Suppressor macrophage treated with lipopolysaccharide for 4 hours (primary cell): ENCODE measurements at regions not wholly inside any gene's neighbourhood (a gene's known extent, or its start where the extent isn't known, plus 50 kb on each side); places are given as distances from the start of the nearest gene placed in this dataset.
A peak's percentile ranks its signal among the peaks of the same experiment; 100 is the strongest.

Experiments used
- DNase-seq: peaks from one replicate; pipeline ENCODE4 v3.0.0-alpha.2; 2020

DNA sequence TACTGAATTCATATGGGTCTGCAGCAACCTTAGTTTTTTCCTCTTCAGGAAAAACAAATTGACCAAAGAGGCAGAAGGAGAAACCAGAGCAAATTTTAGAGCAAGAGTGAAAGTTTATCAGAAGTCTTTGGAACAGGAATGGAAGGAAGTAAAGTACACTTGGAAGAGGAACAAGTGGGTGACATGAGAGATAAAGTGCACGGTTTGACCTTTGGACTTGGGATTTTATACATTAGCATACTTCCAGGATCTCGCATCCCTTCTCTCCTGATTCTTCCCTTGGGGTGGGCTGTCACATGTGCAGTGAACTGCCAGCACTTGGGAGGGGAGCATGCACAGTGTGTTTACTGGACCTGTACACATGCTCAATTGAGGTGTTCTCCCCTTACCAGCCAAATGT is 754.8 kb upstream of the ADAMTS5 start:
- DNase-seq = no peak

DNA sequence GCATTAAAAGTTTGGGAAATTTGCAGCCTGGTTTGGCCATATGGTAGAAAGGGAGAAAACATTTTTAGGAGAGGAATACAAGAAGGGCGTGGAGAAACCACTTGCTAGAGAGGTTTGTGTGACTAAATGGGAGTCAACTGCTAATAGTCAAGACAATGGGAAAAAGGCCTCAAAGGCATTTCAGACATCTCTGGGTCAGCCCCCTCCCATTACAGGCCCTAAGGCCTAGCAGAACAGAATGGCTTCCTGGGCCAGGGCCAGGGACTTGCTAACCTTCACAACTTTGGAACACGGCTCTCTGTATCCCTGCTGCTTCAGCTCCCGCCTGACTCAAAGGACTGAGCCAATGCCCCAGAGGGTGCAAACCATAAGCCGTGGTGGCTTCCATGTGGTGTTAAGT is 752.3 kb upstream of the ADAMTS5 start:
- no peak for DNase-seq

DNA sequence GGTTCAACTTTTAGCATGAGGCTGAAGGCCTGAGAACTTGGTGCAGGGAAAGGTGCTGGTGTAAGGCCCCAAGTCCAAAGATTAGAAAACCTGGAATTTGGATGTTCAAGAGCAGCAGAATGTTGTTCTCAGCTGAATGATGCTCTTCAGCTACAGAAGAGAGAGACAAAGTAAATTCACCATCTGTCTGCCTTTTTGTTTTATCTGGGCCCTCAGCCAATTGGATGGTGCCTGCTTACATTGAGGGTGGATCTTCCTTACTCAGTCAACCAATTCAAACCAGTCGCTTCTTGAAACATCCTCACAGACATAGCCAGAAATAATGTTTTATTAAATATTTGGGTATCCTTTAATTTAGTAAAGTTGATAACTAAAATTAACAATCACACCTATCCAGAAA is 748.2 kb upstream of the ADAMTS5 start:
- no peak for DNase-seq

DNA sequence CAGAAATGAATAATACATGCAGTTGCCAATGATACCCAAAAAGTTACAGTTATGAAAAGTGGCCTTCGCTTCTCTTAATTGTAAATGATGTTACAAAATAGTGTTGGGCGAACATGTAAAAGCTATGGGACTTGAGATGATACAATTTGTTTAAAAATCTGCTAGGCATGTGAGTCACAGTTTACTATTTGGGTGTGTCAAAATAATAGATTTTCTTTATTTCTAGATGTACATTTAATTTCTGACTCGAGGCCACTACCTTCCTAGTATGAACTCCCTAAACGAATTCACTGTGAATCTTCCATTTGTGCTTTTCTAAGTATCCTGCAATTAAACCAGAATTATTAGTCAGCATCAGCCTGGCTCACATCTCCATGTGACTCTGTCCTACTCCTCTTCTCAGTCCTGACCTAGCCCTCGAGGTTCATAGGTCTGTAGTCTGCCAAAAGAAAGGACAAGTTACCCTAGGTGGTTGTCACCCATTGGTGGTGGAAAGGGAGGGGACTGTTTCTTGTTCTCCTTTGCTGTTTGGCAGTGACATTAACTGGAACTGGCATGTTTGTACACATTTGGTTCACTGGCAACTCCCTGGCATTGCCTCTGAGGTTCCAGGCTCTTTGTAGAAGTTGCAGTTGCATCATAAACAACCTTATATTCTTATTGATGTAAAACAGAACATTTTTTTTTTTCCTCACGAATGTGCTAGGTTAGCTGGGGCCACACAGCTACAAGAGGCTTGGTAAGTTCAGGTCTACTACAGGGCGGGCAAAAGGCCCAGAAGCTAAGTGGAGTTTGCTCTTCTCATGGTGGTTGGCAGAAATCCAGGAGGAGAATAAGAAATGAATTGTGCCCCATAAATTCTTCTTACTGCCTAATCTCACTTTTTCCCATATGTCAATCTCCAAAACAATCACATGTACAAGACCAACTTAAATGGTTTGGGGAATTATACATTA is 746.5 kb upstream of the ADAMTS5 start:
- no peak for DNase-seq

DNA sequence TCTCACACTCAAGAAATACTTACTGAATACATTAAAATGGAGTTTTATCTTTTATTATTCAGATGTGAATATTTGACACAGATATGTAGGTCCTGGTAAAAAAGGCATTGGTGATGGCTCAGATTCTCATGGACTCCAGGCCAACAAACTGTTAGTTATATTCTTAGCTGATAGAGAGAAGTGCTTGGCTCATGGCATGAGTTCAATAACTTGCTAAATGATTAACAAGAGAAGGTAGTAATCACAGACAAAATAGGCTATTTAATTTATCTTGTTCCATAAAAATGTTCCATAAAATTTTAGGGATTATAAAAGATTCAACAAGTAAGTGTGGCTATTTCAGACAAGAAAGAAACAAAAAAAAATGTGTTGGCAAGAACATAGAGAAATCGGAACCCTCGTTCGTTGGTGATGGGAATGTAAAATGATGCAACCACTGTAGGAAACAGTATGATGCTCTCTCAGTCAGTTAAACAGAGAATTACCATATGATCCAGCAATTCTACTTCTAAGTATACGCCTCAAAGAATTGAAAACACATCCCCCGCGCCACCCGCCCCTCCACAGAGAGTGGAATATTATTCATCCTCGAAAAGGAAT is 737.8 kb upstream of the ADAMTS5 start:
- no peak for DNase-seq

DNA sequence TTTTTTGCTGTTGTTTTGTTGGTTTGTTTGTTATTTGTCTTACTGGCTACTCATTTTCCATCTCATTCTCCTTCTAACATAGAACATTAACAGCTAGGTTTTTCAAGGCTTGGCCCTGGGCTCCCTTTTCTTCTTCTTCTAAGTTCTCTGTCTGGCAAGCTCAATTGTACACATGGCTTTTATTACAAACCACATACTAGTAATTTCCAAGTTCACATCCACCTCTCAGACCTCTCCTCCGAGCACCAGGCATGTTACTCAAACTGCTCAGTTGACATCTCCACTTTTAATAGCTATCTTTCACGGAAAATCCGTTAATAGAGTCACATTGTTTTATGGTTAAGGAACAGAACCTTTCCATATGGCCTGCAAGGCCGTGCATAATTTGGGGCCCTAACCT is 736.9 kb upstream of the ADAMTS5 start:
- DNase-seq = no peak

DNA sequence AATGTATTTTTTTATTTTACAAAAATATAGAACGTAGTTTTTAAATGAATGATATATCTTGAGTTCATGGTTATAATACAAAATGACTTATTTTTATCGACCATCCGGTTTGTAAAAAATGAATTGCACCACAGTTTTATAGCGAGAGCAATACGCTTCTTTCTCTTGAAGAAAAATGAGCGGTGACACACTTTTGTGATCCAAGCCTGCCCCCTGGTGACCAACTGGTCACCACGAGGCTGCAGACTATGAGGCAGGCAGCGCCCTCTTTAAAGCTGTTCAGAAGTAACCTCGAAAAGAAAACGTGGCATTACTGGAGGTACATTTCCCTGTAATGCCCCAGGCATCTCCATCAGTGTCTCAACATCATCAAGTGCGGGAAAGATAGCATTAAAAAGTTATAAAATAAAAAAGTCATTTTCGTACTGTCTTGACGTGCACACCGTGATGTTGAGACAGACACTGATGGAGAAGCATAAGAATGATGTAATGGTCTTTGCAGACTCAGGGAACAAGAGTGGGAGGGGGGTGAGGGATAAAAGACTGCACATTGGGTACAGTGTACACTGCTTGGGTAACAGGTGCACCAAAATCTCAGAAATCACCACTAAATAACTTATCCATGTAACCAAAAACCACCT is 734.2 kb upstream of the ADAMTS5 start:
- DNase-seq = peak; percentile 71

DNA sequence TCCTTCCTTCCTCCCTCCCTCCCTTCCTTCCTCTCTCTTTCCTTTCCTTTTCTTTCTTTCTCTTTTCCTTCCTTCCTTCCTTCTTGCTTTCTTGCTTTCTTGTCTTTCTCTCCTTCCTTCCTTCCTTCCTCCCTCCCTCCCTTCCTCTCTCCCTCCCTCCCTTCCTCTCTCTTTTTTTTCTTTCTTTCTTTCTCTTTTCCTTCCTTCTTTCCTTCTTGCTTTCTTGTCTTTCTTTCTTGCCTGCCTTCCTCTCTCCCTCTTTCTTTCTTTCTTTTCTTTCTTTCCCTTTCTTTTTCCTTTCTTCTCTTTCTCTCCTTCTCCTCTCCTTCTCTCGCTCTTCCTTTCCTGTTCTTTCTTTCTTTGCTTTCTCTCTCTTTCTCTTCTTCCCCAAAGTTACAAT is 728.4 kb upstream of the ADAMTS5 start:
- DNase-seq = no peak

DNA sequence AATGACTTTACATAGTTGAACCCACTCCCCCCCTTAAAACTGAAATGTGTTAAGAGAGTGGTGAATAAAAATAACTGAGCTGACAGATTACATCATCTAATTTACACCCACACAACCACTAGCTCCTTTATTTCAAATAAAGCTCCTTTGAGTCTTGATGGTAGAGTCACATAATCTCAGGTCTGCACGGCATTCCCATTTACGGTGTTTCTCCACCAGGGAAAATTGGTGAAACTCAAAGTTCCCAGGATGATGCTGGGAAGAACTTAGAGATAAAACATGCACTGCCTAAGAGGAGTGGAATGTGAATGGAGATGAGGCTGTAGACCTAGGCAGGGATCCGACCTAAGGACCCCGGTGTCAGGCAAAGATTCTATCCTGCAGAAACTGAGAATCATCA is 727.8 kb upstream of the ADAMTS5 start:
- DNase-seq = no peak

DNA sequence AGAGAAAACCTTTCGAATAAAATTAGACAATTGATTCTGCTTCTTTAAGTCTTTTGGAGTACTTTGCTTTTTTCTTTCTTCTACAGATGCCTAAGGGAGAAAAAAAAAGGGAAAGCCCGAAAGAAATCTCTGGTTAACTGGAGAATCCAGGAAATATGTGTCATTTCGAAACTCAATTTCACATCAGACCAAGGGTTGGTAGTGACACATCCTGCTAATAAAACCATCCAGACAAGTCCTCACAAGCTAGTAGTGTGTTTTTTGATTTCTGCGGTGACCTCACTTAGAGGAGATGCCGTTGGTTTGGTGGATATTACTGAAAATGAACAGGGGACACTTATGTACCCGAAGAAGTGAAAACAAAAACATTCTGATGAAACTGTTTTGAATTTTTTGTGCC is 726.5 kb upstream of the ADAMTS5 start:
- DNase-seq = no peak

DNA sequence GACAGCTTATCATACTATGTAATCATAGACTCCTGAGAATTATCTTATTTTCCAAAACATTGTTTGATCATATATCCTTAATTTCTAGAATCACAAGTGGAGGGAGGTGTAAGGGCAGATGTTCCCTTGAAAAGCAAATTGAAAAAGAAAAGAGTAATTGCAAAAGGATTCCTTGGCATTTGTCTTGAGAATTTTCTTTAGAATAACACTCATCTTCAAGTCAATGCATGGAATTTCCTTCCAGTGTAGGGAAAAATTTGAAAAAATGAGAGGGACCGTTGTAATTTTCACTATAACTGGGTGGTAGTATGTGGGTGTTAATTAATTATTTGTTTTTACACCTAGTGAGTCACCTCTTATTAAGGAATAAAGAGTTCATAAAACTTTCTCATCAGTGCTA is 724.6 kb upstream of the ADAMTS5 start:
- DNase-seq = no peak

DNA sequence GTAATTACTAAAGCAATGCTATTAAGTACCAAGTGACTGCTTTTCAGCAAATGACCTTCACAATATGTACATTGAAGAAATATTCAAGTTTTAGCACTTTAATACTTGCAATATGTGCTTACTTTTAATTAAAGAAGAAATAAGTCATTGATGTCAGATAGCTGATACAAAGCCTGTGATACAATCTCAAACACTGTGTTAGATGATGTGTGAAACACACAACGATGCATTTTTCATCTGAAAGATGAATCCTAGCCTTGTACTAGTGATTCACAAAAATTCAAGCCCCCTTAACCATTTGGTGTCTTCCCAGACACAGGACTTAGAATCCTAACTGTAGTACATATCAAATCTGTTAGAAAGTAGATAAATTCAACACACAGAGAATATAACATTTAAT is 724.1 kb upstream of the ADAMTS5 start:
- DNase-seq = no peak

DNA sequence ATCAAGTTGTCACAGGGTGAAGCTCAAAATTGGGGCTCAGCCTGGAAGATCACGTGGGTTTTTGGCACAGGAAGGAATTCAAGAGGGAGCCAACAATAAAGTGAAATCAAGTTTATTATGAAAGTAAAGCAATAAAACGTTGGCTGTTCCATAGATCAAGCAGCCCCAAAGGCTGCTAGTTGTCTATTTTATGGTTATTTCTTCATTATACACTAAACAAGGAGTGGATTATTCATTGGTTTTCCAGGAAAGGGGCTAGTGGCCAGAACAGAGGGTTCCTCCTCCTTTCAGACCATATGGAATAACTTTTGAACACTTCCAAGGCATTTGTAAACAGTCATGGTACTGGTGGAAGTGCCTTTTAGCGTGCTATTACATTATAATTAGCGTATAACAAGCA is 723.5 kb upstream of the ADAMTS5 start:
- DNase-seq = no peak

DNA sequence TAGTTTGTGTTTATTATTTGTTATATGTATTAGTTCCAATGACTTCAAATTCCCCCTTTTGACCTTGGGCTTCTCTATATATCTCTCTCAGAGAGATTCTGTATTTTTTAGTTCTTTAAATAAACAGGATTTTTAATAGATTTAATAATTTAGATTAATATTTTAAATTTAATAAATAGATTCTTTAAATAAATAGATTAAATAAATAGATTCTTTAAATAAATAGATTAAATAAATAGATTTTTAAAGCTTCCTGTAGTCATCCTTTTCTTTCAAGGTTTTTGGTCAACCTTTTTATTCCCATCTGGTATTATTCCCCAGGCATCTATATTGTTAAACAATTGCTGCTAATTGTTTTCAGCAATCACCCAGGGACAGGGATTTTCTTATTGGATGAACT is 721.9 kb upstream of the ADAMTS5 start:
- DNase-seq = no peak

DNA sequence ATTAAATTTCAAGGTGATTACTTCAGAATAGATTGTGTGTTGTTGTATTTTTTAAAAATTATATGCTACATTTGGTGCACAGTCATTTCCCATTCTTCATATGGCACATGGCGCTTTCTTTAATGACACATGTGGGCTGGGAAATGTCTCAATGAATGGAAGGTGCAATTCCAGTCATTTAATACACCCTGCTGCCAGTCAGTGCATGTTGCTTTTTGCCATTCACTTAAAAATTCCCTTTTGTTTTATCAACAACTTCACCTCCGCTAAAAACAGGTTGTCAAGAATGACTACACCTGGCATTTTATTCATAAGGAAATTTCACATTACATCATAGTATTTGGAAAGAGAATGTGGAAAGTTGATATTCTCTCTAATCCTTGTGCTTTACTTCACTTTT is 716.4 kb upstream of the ADAMTS5 start:
- no peak for DNase-seq

DNA sequence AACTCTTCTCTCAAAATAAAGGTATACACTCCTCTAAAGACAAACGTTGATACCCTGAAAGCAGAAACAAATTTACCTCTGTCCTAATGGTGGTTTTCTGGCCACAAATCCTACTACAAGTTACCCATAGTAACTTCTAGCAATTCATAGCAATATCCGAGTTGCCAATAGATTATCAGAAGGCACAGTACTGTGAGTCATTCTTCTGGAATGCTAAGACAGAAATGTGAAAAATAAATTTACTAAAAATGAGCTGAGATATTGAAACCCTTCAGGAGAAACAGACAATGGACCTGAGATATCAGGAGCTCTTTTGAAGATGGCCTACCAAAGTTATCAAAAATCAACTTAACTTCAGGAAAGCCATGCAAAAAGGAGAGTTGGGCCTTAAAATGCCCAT is 715.0 kb upstream of the ADAMTS5 start:
- DNase-seq = no peak

DNA sequence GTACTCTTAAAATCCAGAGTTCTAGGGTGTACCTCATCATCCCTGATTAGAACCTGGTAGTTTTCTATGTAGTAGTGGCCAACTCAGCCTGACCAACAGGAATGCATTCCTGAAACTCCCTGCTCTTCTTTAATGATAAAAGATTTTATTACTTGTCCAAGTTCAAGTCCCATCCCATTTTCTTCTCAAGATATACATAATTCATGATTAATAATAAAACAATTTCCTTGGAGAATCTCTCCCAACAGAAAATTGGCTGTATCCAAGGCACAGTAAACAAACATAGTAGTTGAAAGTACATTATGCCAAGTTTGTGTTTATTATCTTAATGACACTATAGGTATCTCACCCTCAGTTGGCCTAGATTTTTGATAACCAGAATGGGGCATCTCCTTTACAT is 714.1 kb upstream of the ADAMTS5 start:
- DNase-seq = no peak

DNA sequence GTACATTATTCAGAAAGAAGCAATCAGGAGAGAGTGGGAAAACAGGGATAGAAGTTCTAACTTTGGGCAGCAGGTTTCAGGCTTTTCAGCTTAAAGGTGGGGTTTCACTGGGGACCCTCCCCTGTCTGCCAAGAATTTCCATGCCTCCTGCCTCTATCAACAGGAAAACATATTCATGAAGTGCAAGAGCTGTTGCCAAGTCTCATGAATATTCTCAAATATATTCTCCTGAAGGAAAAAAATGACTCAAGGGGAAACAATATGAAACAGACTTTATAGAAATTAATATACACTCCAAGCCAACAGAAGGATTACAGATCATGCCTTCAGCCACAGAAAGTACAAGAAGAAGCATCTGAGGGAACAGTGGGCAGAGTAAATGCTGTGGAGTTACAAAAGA is 713.3 kb upstream of the ADAMTS5 start:
- no peak for DNase-seq

DNA sequence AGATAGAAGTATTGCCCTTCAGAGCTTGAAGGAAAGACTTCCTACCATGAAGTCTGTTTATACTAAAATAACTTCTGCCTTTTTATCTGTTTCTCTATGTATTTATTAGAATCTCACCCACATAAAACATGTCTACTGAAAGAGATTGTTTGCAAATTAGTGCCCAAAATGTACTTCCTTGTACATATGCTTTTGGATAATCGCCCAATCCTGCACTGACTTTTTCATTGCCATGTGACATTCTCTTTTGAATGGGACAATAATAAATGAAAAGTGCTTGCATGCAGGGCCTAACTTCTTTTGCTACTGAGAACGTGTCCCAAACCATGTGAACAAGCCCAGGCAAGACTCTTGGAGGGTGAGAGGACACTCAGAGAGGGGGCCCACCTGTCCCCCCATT is 711.6 kb upstream of the ADAMTS5 start:
- no peak for DNase-seq

DNA sequence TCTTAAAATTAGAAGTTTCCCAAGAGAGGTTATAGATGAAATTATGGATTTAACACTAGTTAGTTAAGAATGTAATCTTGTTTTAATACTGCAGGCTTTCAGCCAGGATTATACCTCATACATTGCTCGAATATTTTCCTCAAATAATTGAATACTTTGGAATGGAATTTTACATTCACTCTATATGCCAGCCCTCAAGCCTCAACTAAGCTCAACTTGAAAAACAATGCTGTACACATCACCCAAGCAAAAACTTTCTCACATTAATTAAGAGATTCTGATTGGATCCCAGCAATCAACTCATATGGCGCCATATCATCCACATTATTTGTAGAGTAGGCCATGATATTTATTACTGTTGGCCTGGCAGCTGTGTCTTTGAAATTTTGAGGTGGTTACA is 710.7 kb upstream of the ADAMTS5 start:
- DNase-seq = no peak

DNA sequence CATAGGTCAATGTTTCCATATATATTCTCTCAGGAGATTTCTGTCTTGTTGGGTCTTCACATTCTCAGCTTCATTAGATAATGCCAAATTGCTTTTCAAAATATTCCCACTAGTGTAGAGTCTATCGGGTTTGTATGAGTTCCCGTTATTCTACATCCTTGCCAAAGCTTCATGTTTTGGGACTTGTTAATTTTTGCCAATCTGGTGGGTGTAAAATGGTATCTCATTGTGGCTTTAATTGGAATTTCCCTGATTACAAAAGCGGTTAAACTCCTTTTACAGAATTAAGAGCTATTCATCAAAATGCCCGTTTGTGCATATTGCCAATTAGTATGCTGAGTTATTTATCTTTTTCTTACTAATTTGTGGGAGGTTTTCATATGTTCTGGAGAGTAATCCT is 708.4 kb upstream of the ADAMTS5 start:
- DNase-seq = no peak

DNA sequence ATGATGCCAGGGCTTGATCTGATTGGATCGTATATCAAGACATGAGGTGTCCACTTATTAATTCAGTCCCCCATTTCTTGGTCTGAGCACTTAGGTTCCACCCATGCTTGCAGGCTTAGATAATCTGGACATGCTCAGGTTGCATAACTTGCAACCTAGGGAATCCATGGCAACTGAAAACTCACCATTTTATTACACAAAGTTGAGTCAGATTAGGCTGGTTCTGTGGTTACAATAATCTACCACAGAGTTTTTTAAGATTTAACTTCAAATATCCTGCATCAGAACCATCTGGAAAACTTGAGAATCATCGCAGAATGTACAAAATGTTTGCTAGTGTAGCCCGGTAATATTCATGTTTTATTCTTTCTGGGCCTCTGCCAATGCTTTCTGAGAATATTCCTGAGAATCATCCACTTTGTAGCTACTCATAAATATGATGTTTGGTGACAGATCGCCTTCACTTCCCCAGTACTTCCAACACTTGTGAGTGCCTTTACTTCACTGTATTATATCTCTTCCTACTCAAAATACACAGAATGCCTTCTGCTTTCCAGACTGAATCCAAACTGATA is 707.2 kb upstream of the ADAMTS5 start:
- DNase-seq = no peak

DNA sequence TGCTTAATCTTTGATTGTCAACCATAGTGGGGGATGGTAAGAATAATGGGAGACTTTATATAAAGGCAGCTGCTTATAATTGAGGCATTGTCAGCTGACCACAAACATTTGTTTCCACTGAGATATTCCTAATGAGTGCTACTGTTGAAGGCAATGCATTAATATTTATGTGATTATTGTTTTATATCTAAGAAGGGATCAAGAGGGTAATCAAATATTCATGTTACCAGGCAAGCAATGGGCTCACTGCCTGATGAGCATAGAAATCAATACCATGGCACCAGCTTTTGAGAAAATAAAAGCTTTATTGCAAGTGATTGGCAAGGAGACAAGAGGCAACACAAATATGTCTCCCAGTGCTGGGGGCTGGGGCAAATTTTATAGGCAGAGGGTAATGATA is 706.7 kb upstream of the ADAMTS5 start:
- DNase-seq = no peak

DNA sequence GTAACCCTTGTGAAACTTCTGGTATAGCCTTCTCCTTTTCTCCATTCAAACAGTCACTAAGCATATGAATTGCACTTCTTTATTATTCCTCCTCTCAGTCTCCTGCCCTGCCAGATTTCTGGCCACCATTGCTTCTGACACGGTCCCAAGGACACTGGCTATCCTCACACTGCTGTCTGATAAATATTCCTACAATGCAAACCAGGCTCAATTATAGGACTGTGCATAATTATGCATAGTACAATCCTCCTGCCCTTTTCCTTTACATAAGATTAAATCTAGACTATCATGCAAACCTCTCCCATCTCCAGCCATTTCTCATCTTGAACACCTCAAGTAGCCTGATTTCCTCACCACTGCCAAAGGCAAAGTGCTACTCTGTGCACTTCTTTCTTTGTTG is 704.3 kb upstream of the ADAMTS5 start:
- DNase-seq = no peak
